ENCODE measurements at regions not wholly inside any gene's neighbourhood (a gene's known extent, or its start where the extent isn't known, plus 50 kb on each side); places are given as distances from the start of the nearest gene placed in this dataset.

DNA sequence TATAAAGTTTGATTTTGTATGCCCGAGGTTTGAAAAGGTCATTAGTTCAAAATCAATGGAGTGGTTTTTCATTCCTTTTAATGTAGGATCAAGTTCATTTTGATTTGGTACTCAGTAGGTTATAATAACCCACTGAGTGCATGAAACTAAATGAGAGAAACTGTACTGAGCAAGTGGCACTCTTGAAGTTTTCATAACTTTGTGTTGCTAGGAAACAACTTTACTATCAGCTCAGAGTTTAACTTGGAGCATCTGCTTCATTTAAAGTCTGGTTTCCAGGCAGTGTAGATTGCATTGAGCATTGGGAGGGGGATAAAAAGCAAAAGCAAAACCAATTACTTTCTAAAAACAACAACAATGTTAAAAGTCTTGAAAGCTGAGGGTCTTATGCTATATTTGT lies 1361.6 kb upstream of the CHAC2 start:
- Mint-ChIP-seq H3K36me3 (ENCODE audit: unreplicated experiment) (no peaks in the 10 kb centered on the region), H3K27me3 (ENCODE audit: unreplicated experiment) (peaks cover 2% of the 10 kb centered on the region), H3K9me3 (ENCODE audit: unreplicated experiment) (no peaks in the 10 kb centered on the region), H3K4me1 (ENCODE audit: unreplicated experiment) (no peaks in the 10 kb centered on the region), H3K27ac (ENCODE audit: unreplicated experiment) (no peak overlapping the region), H3K4me3 (ENCODE audit: unreplicated experiment) (no peak overlapping the region)
- TF ChIP-seq, protein P1, sequence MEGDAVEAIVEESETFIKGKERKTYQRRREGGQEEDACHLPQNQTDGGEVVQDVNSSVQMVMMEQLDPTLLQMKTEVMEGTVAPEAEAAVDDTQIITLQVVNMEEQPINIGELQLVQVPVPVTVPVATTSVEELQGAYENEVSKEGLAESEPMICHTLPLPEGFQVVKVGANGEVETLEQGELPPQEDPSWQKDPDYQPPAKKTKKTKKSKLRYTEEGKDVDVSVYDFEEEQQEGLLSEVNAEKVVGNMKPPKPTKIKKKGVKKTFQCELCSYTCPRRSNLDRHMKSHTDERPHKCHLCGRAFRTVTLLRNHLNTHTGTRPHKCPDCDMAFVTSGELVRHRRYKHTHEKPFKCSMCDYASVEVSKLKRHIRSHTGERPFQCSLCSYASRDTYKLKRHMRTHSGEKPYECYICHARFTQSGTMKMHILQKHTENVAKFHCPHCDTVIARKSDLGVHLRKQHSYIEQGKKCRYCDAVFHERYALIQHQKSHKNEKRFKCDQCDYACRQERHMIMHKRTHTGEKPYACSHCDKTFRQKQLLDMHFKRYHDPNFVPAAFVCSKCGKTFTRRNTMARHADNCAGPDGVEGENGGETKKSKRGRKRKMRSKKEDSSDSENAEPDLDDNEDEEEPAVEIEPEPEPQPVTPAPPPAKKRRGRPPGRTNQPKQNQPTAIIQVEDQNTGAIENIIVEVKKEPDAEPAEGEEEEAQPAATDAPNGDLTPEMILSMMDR (IDR thresholded peaks at IDR 0.05) = no peak
- no peak for DNase-seq (ENCODE audit: extremely low spot score, unreplicated experiment)

DNA sequence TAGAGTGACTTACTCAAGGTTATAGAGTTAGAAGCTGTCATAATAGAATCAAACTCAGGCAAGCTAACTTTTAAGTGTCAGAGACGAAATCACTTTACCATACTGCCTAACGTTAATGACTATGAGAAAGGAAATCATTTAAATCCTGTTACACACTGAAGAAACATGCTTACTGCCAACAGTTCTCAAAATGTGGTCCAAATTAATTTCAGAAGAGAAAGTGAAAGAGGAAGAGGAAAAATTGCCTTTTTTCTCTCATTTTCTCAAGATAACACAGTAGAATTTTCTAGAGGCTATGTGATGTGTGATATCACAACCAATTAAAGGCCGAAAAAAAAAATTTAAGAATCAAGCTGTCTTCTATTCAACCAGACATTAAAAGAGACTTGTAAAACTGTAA lies 1362.7 kb upstream of the CHAC2 start:
- H3K36me3 Mint-ChIP-seq (ENCODE audit: unreplicated experiment) = no peaks in the 10 kb centered on the region
- DNase-seq (ENCODE audit: extremely low spot score, unreplicated experiment) = no peak
- H3K27ac Mint-ChIP-seq (ENCODE audit: unreplicated experiment) = no peak overlapping the region
- H3K4me3 Mint-ChIP-seq (ENCODE audit: unreplicated experiment) = no peak overlapping the region
- peaks cover 2% of the 10 kb centered on the region for H3K27me3 Mint-ChIP-seq (ENCODE audit: unreplicated experiment)
- no peaks in the 10 kb centered on the region for H3K9me3 Mint-ChIP-seq (ENCODE audit: unreplicated experiment)
- no peaks in the 10 kb centered on the region for H3K4me1 Mint-ChIP-seq (ENCODE audit: unreplicated experiment)
- TF ChIP-seq, protein P1 (IDR thresholded peaks at IDR 0.05) = no peak

DNA sequence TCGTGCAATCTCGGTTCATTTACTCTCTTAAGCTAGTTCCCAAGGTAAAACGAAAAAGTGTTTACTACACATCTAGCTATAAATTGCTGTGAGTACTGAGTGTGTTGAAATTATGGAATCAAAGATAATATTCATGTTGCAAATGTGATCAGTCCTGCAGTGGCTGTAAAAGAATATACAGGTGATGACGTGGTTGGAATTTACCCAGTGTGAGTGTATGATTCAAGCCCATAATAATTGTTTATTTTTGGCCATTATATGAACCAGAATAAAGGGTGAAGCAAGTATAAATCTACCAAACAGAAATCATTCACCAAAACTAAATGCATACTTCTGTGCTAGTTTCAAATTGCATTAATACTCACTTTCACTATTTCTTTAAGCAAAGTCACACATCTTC lies 1363.6 kb upstream of the CHAC2 start:
- Mint-ChIP-seq H3K36me3 (ENCODE audit: unreplicated experiment) (no peaks in the 10 kb centered on the region), H3K9me3 (ENCODE audit: unreplicated experiment) (no peaks in the 10 kb centered on the region), H3K4me1 (ENCODE audit: unreplicated experiment) (no peaks in the 10 kb centered on the region), H3K4me3 (ENCODE audit: unreplicated experiment) (no peak overlapping the region), H3K27me3 (ENCODE audit: unreplicated experiment) (peaks cover 2% of the 10 kb centered on the region), H3K27ac (ENCODE audit: unreplicated experiment) (no peak overlapping the region)
- no peak for DNase-seq (ENCODE audit: extremely low spot score, unreplicated experiment)
- TF ChIP-seq, protein P1 (IDR thresholded peaks at IDR 0.05) = no peak

DNA sequence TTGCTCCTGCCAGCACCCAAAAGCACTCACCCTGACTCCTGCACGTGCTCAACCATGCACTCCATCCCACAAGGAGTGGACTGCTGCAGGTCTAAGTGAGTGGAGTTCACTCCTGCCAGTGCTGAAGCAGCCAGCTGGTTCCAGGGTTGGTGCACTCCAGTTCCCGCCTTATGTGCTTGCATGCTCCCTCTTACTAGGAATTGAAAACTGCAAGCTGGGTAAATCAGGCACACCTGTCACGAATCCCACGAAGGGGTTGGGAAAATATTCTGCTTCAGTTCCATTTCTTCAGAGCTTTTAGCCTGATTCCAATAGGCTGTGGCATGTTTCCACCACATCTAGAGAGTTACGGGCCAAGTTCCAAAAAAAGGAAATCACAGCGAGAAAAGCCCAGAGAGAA lies 1365.5 kb upstream of the CHAC2 start:
- H3K4me3 Mint-ChIP-seq (ENCODE audit: unreplicated experiment) = no peak overlapping the region
- no peak for DNase-seq (ENCODE audit: extremely low spot score, unreplicated experiment)
- no peaks in the 10 kb centered on the region for H3K9me3 Mint-ChIP-seq (ENCODE audit: unreplicated experiment)
- H3K27me3 Mint-ChIP-seq (ENCODE audit: unreplicated experiment) = no peaks in the 10 kb centered on the region
- H3K4me1 Mint-ChIP-seq (ENCODE audit: unreplicated experiment) = no peaks in the 10 kb centered on the region
- H3K27ac Mint-ChIP-seq (ENCODE audit: unreplicated experiment) = no peak overlapping the region
- no peaks in the 10 kb centered on the region for H3K36me3 Mint-ChIP-seq (ENCODE audit: unreplicated experiment)
- TF ChIP-seq, protein P1 (IDR thresholded peaks at IDR 0.05) = no peak

DNA sequence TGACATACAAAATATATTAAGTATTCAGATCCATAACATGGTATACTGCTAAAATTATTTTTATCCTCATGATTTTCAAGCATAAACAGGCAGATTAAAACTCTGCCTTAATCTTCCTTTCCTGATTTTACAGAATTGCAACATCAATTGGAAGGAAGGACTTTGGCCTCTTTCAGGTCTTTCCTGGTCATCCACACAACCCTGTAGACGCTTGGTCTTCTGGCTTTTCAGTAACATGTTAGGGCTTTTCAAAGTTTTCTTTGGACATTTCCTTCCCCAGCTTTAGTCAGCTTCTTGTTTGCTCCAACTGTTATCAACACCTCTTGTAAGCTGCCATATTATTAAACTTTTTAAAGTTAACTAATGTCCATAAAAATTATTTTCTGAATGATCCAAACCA lies 1364.9 kb upstream of the NRXN1 start:
- H3K27me3 Mint-ChIP-seq (ENCODE audit: unreplicated experiment) = no peaks in the 10 kb centered on the region
- H3K36me3 Mint-ChIP-seq (ENCODE audit: unreplicated experiment) = no peaks in the 10 kb centered on the region
- H3K27ac Mint-ChIP-seq (ENCODE audit: unreplicated experiment) = no peak overlapping the region
- H3K4me1 Mint-ChIP-seq (ENCODE audit: unreplicated experiment) = peaks cover 4% of the 10 kb centered on the region
- H3K4me3 Mint-ChIP-seq (ENCODE audit: unreplicated experiment) = no peak overlapping the region
- H3K9me3 Mint-ChIP-seq (ENCODE audit: unreplicated experiment) = no peaks in the 10 kb centered on the region
- no peak for DNase-seq (ENCODE audit: extremely low spot score, unreplicated experiment)
- TF ChIP-seq, protein P1 (IDR thresholded peaks at IDR 0.05) = no peak
